Left lung (tissue), 4 donors: ENCODE measurements at regions not wholly inside any gene's neighbourhood (a gene's known extent, or its start where the extent isn't known, plus 50 kb on each side); places are given as distances from the start of the nearest gene placed in this dataset.
A peak's percentile ranks its signal among the peaks of the same experiment; 100 is the strongest.

Source experiments
- ATAC-seq: fragments of 200-7000 bp; cut with Tn5 transposase; one replicate; pipeline ENCODE4 v1.9.1; 2020; ENCODE audit warnings: moderate library complexity
- DNase-seq, 4 donors: peaks; one replicate each; pipeline ENCODE4 v3.0.0-alpha.2; 2013 to 2020
- H3K27ac ChIP-seq, 2 donors: fragments of 200-600 bp; sonication (generic) in 1 of 2; one replicate each; pipeline versions ENCODE4 v1.5.0 to v1.8.0; 2020 to 2021
- H3K27me3 ChIP-seq, 2 donors: fragments of 200-600 bp; sonication (generic) in 1 of 2; one replicate each; pipeline versions ENCODE4 v1.5.0 to v1.8.0; 2020 to 2021
- H3K36me3 ChIP-seq, 2 donors: fragments of 200-600 bp; sonication (generic) in 1 of 2; one replicate each; pipeline versions ENCODE4 v1.5.0 to v1.8.0; 2020 to 2021
- H3K4me1 ChIP-seq, 2 donors: fragments of 200-600 bp; one replicate each; pipeline ENCODE4 v1.8.0; 2021
- H3K4me3 ChIP-seq, 2 donors: fragments of 200-600 bp; sonication (generic) in 1 of 2; one replicate each; pipeline versions ENCODE4 v1.5.0 to v1.8.0; 2020 to 2021; ENCODE audit warnings: mild to moderate bottlenecking in 1 of 2
- H3K9me3 ChIP-seq, 2 donors: fragments of 200-600 bp; sonication (generic) in 1 of 2; one replicate each; pipeline versions ENCODE4 v1.5.0 to v1.8.0; 2020 to 2021
- intact Hi-C, 2 donors: fragments of 100-400 bp; cut with DNase I; formaldehyde crosslinking; loops; one replicate each; pipeline versions ENCODE4 v1.11.2 to v1.14.2; 2022
- TF ChIP-seq, protein P1 (sequence below), 2 donors: fragments of 200-600 bp; sonication (generic) in 1 of 2; IDR thresholded peaks; one replicate each; pipeline versions ENCODE4 v1.5.0 to v1.8.0; 2021; ENCODE audit warnings: antibody characterized with exemption in 2 of 2
- donor health status: DM: no; HTN: yes; CAD: no.
- donor health status: DM: no; HTN: no; CAD: no.

DNA sequence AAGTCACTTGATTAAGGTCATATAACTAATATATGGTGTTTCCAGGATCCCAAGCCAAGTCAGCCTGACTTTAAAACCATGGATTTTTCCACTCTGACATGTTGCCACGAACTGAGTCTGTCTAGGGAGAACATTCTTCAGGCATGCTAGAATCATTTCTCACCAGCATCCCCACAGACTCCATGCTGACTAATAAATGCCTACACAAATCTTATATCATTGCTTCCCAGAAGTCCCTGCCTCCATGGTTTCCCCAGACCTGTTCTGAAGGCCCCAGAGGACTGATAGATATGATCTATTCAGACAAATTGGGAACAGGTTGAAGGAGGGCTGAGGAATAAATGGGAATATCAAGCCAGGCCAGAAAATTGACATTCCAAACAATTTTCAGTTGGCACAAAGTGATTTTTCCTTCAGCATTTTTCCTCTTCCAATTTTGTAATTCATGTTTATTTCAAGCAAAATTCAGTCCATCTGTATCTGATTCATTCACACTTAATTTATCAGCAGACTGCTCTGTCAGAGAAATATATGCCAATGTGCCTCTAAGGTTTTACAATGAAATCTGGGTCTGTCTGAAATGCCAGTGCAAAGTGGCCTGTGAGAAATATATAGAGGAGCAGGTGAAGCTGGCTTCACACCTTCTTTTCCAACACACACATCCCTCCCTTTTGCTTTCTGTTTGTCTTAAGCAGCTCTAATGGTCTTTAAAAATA is 413.6 kb upstream of the TNC start:
- no peaks in the 10 kb centered on the region for H3K27me3 ChIP-seq
- no peak overlapping the region for H3K4me3 ChIP-seq
- TF ChIP-seq, protein P1, sequence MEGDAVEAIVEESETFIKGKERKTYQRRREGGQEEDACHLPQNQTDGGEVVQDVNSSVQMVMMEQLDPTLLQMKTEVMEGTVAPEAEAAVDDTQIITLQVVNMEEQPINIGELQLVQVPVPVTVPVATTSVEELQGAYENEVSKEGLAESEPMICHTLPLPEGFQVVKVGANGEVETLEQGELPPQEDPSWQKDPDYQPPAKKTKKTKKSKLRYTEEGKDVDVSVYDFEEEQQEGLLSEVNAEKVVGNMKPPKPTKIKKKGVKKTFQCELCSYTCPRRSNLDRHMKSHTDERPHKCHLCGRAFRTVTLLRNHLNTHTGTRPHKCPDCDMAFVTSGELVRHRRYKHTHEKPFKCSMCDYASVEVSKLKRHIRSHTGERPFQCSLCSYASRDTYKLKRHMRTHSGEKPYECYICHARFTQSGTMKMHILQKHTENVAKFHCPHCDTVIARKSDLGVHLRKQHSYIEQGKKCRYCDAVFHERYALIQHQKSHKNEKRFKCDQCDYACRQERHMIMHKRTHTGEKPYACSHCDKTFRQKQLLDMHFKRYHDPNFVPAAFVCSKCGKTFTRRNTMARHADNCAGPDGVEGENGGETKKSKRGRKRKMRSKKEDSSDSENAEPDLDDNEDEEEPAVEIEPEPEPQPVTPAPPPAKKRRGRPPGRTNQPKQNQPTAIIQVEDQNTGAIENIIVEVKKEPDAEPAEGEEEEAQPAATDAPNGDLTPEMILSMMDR (IDR thresholded peaks at IDR 0.05), result no peak
- no peaks in the 10 kb centered on the region for H3K36me3 ChIP-seq
- H3K4me1 ChIP-seq, result no peaks in the 10 kb centered on the region
- intact Hi-C loops, result no loop called here
- peak; percentile 43 for ATAC-seq
- H3K9me3 ChIP-seq, result no peaks in the 10 kb centered on the region
- peak in 2 of 4 donors; percentile 5 to 25 for DNase-seq
- H3K27ac ChIP-seq, result no peak overlapping the region

DNA sequence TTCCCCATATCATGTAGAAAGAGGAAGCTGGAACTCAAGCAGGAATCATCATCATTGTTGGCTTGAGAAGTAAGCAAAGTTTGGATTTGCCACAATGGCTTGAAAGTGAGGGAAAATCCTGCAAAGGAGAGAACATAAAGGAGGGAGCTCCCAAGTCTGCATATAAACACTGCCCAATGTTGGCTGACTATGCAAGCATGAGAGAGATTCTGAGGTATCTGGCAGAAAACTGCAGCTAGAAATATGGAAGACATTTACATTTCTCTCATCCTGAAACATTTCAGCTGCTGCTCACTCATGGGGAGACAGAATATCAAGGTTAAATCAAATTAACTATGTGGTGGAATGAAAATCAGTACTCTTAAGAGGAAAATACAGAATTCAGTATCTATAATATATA is 415.6 kb upstream of the TNC start:
- DNase-seq (no peak), ATAC-seq (no peak)
- H3K36me3 ChIP-seq, result no peaks in the 10 kb centered on the region
- H3K27ac ChIP-seq, result no peak overlapping the region
- no peaks in the 10 kb centered on the region for H3K9me3 ChIP-seq
- no peaks in the 10 kb centered on the region for H3K27me3 ChIP-seq
- H3K4me3 ChIP-seq, result no peak overlapping the region
- TF ChIP-seq, protein P1 (IDR thresholded peaks at IDR 0.05), result no peak
- H3K4me1 ChIP-seq, result no peaks in the 10 kb centered on the region
- intact Hi-C loops, result no loop called here

DNA sequence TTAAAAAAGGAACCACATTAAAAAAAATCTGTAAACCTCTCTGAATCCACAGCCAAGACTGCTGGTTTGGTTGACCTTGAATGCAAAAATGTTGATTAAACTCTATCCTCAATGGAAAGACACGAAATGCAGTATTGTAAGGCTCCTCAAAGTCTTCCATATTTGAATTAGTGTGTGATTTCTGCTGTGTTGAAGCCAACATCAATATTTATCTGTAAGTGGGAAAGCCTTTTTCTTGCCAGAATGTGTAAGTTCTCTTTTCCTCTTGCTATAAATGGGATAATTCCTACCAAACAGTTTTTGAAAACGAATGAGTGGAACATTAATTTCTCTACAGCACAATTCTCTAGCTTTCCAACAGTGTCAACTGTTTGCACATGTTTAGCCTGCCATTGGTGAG is 422.1 kb upstream of the TNC start:
- no peak overlapping the region for H3K4me3 ChIP-seq
- intact Hi-C loops, result no loop called here
- TF ChIP-seq, protein P1 (IDR thresholded peaks at IDR 0.05), result no peak
- H3K9me3 ChIP-seq, result no peaks in the 10 kb centered on the region
- no peaks in the 10 kb centered on the region for H3K27me3 ChIP-seq
- no peaks in the 10 kb centered on the region for H3K36me3 ChIP-seq
- no peaks in the 10 kb centered on the region for H3K4me1 ChIP-seq
- no peak overlapping the region for H3K27ac ChIP-seq
- DNase-seq (peak in 2 of 4 donors; percentile 35 to 42), ATAC-seq (no peak)

DNA sequence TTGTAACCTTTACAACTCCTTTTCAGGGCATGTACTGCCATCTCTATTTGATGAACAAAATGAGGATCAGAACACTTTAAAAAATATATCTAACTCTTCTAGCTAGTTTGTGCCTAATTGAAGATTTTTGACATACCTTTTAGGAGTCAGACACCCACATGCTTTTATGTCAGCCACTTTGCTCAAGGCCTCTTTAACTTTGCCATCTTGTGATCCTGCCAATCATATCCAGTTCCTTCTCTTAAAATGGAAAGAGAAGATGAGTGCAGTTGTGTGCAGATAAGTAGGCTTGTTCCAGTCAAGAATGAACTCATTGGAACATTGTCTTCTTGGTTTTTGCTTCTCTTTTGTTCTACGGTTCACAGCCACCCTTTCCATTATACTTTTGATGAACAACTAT is 425.6 kb upstream of the TNC start:
- no peak for ATAC-seq
- H3K27ac ChIP-seq, result no peak overlapping the region
- DNase-seq, result no peak
- H3K36me3 ChIP-seq, result no peaks in the 10 kb centered on the region
- no peak overlapping the region for H3K4me3 ChIP-seq
- no peaks in the 10 kb centered on the region for H3K4me1 ChIP-seq
- intact Hi-C loops, result no loop called here
- H3K27me3 ChIP-seq, result no peaks in the 10 kb centered on the region
- TF ChIP-seq, protein P1 (IDR thresholded peaks at IDR 0.05), result no peak
- no peaks in the 10 kb centered on the region for H3K9me3 ChIP-seq

DNA sequence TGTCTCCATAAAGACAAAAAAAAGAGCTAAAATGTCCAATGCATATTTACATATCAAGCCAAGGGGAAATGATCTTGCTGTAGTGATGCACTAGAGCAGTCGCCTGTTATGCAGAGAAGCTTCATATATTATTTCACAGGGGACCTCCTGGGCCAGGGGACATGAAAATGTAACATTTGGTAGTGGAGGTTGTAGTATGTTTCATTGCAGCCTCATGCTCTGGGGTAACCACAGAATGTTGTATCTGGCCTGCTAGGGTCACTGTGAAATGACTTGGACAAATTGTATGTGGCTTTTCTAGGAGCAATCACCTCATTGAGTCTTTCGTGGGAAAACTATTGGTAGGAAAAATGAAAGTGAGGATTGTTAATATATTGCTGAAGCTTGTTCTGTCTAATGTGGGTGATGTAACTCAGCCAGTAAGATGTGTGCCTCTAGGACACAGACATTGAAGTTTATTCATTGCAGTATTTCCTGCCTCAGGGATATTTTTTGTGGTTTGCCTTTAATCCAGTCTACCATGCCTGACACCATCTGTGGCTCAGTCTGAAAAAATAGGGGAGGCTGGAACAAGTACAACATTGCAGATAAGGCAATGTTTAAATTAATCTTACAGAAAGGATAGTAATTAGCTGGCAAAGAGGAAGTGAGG is 430.8 kb upstream of the TNC start:
- no peak for ATAC-seq
- intact Hi-C loops, result no loop called here
- H3K4me1 ChIP-seq, result no peaks in the 10 kb centered on the region

More for the DNA sequence above, 430.8 kb upstream of the TNC start:
- no peaks in the 10 kb centered on the region for H3K36me3 ChIP-seq
- H3K9me3 ChIP-seq, result no peaks in the 10 kb centered on the region
- no peaks in the 10 kb centered on the region for H3K27me3 ChIP-seq
- no peak overlapping the region for H3K27ac ChIP-seq
- no peak overlapping the region for H3K4me3 ChIP-seq
- TF ChIP-seq, protein P1 (IDR thresholded peaks at IDR 0.05), result no peak
- DNase-seq, result no peak
